OCI-LY1 (cell line): ENCODE measurements at regions not wholly inside any gene's neighbourhood (a gene's known extent, or its start where the extent isn't known, plus 50 kb on each side); places are given as distances from the start of the nearest gene placed in this dataset.

Experiments used
- H2AFZ ChIP-seq: fragments of 200-600 bp; sonication (generic), shearing (Covaris generic); 2 replicates; pipeline ENCODE4 v1.6.0; 2014; ENCODE audit warnings: antibody characterized with exemption, mild to moderate bottlenecking, low read length
- H3F3A ChIP-seq: fragments of 200-600 bp; sonication (generic), shearing (Covaris generic); 2 replicates; pipeline ENCODE4 v1.6.0; 2014; ENCODE audit warnings: mild to moderate bottlenecking, antibody characterized with exemption, low read length, moderate library complexity; ENCODE audit not compliant: insufficient read depth
- H3K27ac ChIP-seq: fragments of 200-600 bp; sonication (generic); 2 replicates; pipeline ENCODE4 v1.5.1; 2014; ENCODE audit warnings: low read length, mixed run types, mild to moderate bottlenecking, low read depth; ENCODE audit not compliant: poor library complexity, severe bottlenecking
- H3K27me3 ChIP-seq: fragments of 200-600 bp; sonication (generic); 2 replicates; pipeline ENCODE4 v1.6.0; 2014; ENCODE audit warnings: antibody characterized with exemption, mild to moderate bottlenecking, low read length, moderate library complexity; ENCODE audit not compliant: insufficient read depth
- H3K36me3 ChIP-seq: fragments of 200-600 bp; sonication (generic); 2 replicates; pipeline ENCODE4 v1.6.1; 2014; ENCODE audit warnings: mild to moderate bottlenecking, antibody characterized with exemption, low read length, moderate library complexity, mixed read lengths; ENCODE audit not compliant: insufficient read depth
- H3K4me1 ChIP-seq: fragments of 200-600 bp; sonication (generic); 2 replicates; pipeline ENCODE4 v1.5.1; 2014; ENCODE audit warnings: mild to moderate bottlenecking, low read length, moderate library complexity; ENCODE audit not compliant: insufficient read depth, severe bottlenecking
- H3K4me2 ChIP-seq: fragments of 200-600 bp; sonication (generic), shearing (Covaris generic); 2 replicates; pipeline ENCODE4 v1.6.1; 2014; ENCODE audit warnings: low read length
- H3K4me3 ChIP-seq: fragments of 200-600 bp; sonication (generic); 2 replicates; pipeline ENCODE4 v1.5.1; 2014; ENCODE audit warnings: low read length, low read depth, mild to moderate bottlenecking, mixed read lengths; ENCODE audit not compliant: poor library complexity, severe bottlenecking
- H3K79me2 ChIP-seq: fragments of 200-600 bp; shearing (Covaris generic); 2 replicates; pipeline ENCODE4 v1.6.1; 2016; ENCODE audit warnings: mixed run types, low read length, mixed read lengths; ENCODE audit not compliant: insufficient read depth
- H3K9ac ChIP-seq: fragments of 200-600 bp; sonication (generic), shearing (Covaris generic); 2 replicates; pipeline ENCODE4 v1.6.1; 2014; ENCODE audit warnings: mild to moderate bottlenecking, low read length, mixed read lengths
- H3K9me2 ChIP-seq: fragments of 200-600 bp; sonication (generic), shearing (Covaris generic); 2 replicates; pipeline ENCODE4 v1.6.1; 2014; ENCODE audit warnings: low read depth, mild to moderate bottlenecking, low read length, mixed read lengths
- H3K9me3 ChIP-seq: fragments of 200-600 bp; shearing (Covaris generic); 2 replicates; pipeline ENCODE4 v1.6.1; 2014; ENCODE audit warnings: low read length, mixed read lengths
- H4K20me1 ChIP-seq: fragments of 200-600 bp; sonication (generic), shearing (Covaris generic); 2 replicates; pipeline ENCODE4 v1.6.0; 2016; ENCODE audit warnings: mild to moderate bottlenecking, low read length; ENCODE audit not compliant: insufficient read depth
- CTCF ChIP-seq: fragments of 200-600 bp; sonication (generic), shearing (Covaris generic); IDR thresholded peaks from 2 replicates; pipeline ENCODE4 v1.5.1; 2017; ENCODE audit warnings: mild to moderate bottlenecking, antibody characterized with exemption, low read length, moderate library complexity, mixed read lengths
- EZH2 ChIP-seq: fragments of 200-600 bp; sonication (generic), shearing (Covaris generic); IDR thresholded peaks from 2 replicates; pipeline ENCODE4 v1.8.0; 2017; ENCODE audit warnings: borderline replicate concordance, mixed run types, mild to moderate bottlenecking, antibody characterized with exemption, low read length, moderate library complexity, mixed read lengths

- TF ChIP-seq CTCF: no peak
- TF ChIP-seq EZH2: no peak
- Histone ChIP-seq H2AFZ (no peak overlapping the region), H3K79me2 (no peaks in the 10 kb centered on the region), H4K20me1 (no peaks in the 10 kb centered on the region), H3K9ac (no peak overlapping the region), H3K9me3 (no peaks in the 10 kb centered on the region), H3F3A (no peaks in the 10 kb centered on the region), H3K36me3 (no peaks in the 10 kb centered on the region), H3K27ac (no peak overlapping the region), H3K4me1 (no peaks in the 10 kb centered on the region), H3K4me2 (no peak overlapping the region), H3K27me3 (no peaks in the 10 kb centered on the region), H3K9me2 (no peaks in the 10 kb centered on the region), H3K4me3 (no peak overlapping the region)
Observed at GRCh38 chr2:66324356-66324755, 110.6 kb upstream of the MEIS1 start.

GRCh38 chr2:66323406-66323805 lies 111.5 kb upstream of the MEIS1 start:
- no peaks in the 10 kb centered on the region for H3K79me2 ChIP-seq
- H3F3A ChIP-seq: no peaks in the 10 kb centered on the region
- no peaks in the 10 kb centered on the region for H4K20me1 ChIP-seq
- no peaks in the 10 kb centered on the region for H3K4me1 ChIP-seq
- H3K9me3 ChIP-seq: no peaks in the 10 kb centered on the region
- no peak overlapping the region for H2AFZ ChIP-seq
- H3K27me3 ChIP-seq: no peaks in the 10 kb centered on the region
- no peak for TF ChIP-seq EZH2
- no peak for TF ChIP-seq CTCF
- no peaks in the 10 kb centered on the region for H3K36me3 ChIP-seq
- H3K4me3 ChIP-seq: no peak overlapping the region
- H3K9me2 ChIP-seq: no peaks in the 10 kb centered on the region
- H3K4me2 ChIP-seq: no peak overlapping the region
- no peak overlapping the region for H3K9ac ChIP-seq
- no peak overlapping the region for H3K27ac ChIP-seq

- Histone ChIP-seq H2AFZ (no peak overlapping the region), H3K27ac (no peak overlapping the region)
Observed at GRCh38 chr2:66322506-66323260, 112.2 kb upstream of the MEIS1 start.

More at GRCh38 chr2:66322506-66323260, 112.2 kb upstream of the MEIS1 start:
- Histone ChIP-seq H3K9ac (no peak overlapping the region), H4K20me1 (no peaks in the 10 kb centered on the region), H3K4me1 (no peaks in the 10 kb centered on the region), H3K4me3 (no peak overlapping the region), H3K9me3 (no peaks in the 10 kb centered on the region), H3F3A (no peaks in the 10 kb centered on the region), H3K79me2 (no peaks in the 10 kb centered on the region), H3K4me2 (no peak overlapping the region), H3K36me3 (no peaks in the 10 kb centered on the region), H3K9me2 (no peaks in the 10 kb centered on the region), H3K27me3 (no peaks in the 10 kb centered on the region)
- TF ChIP-seq EZH2: no peak
- no peak for TF ChIP-seq CTCF
